Activated naive CD4-positive, alpha-beta T cell treated with anti-CD3 and anti-CD28 coated beads, Interleukin-2, amount 10 ng/mL, durations not matched to agents 7 days and 5 days (primary cell): ENCODE measurements at regions not wholly inside any gene's neighbourhood (a gene's known extent, or its start where the extent isn't known, plus 50 kb on each side); places are given as distances from the start of the nearest gene placed in this dataset.

ENCODE experiments used
- CTCF ChIA-PET: fragments of 350-600 bp; sonication (Branson Sonifier 250); formaldehyde crosslinking; loops from one replicate; lab custom pipeline; 2021; ENCODE audit warnings: antibody characterized with exemption; lab: Charles Lee
- DNase-seq: peaks from one replicate; pipeline ENCODE4 v3.0.0-alpha.2; 2020
- H3K27ac Mint-ChIP-seq: one replicate; pipeline ENCODE4 v1.8.0; 2021; ENCODE audit warnings: mild to moderate bottlenecking, moderate library complexity, mixed read lengths
- H3K27me3 Mint-ChIP-seq: one replicate; pipeline ENCODE4 v1.8.0; 2021; ENCODE audit warnings: mild to moderate bottlenecking, mixed read lengths
- H3K36me3 Mint-ChIP-seq: one replicate; pipeline ENCODE4 v1.8.0; 2021; ENCODE audit warnings: mixed read lengths
- H3K4me1 Mint-ChIP-seq: one replicate; pipeline ENCODE4 v1.8.0; 2021; ENCODE audit warnings: mixed read lengths
- H3K4me3 Mint-ChIP-seq: one replicate; pipeline ENCODE4 v1.8.0; 2021; ENCODE audit warnings: mild to moderate bottlenecking, moderate library complexity, mixed read lengths
- H3K9me3 Mint-ChIP-seq: one replicate; pipeline ENCODE4 v1.8.0; 2021; ENCODE audit warnings: mixed read lengths

DNA sequence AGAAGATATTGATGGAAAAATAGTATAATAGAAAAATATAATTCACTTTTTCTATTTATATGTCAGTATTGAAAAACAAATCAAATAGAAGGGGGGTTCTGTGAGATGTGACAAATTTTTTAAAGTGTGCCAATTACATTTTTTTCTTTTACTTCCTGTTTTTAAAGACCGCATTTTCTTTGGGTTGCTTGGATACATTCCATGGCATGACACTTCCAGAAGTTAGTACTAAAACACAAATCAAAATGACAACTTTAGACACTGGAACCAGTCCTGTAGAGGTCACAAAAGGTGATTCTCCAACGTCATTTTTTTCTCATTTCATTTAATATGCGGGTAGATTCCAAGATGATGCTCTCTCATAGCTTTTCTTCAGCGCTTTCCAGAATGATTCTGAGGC lies 116.2 kb upstream of the GNPDA2 start:
- H3K4me1 Mint-ChIP-seq, result no peaks in the 10 kb centered on the region
- DNase-seq, result no peak
- H3K36me3 Mint-ChIP-seq, result no peaks in the 10 kb centered on the region
- H3K27ac Mint-ChIP-seq, result no peak overlapping the region
- no peaks in the 10 kb centered on the region for H3K9me3 Mint-ChIP-seq
- H3K27me3 Mint-ChIP-seq, result no peaks in the 10 kb centered on the region
- no peak overlapping the region for H3K4me3 Mint-ChIP-seq
- CTCF ChIA-PET, result no interaction called here

DNA sequence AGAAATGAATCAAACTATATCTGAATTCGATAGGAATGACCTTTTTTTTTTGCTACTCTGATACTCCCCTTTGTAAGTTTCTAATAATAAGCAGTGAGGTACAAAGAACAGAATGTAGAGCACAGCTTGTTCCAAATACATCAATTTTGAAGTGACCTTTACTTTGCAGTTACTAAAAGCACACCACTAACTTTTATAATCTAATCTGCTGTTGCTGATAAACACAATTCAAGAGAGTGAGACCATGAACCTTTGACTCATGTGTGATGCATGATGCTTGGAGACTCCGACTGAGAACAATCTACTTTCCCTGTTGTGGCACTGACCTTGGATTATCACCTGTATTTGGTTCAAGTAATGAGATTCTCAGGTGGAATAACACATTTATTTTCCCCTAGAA lies 91.6 kb upstream of the GNPDA2 start:
- Mint-ChIP-seq H3K4me1 (no peaks in the 10 kb centered on the region), H3K9me3 (no peaks in the 10 kb centered on the region), H3K36me3 (no peaks in the 10 kb centered on the region), H3K27me3 (no peaks in the 10 kb centered on the region), H3K27ac (no peak overlapping the region), H3K4me3 (no peak overlapping the region)
- CTCF ChIA-PET, result no interaction called here
- no peak for DNase-seq

DNA sequence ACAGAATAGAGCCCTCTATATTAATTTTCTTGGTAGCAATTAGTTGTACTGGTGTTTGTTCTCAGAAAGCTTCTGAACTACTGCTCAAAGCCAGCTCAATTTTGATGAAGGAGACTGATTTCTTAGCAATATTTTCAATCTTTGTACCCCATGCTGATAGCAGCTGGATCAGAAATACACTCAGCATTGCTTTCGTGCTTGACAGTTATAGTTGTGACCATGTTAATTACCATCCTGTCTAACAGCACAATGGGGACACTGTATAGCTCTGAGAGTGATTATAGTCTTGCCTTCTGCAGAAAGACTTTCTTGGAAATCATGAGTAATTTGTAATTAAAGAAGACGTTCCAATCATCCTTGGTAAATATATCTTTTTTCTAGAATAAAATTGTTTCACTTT lies 79.7 kb upstream of the GNPDA2 start:
- H3K9me3 Mint-ChIP-seq, result no peaks in the 10 kb centered on the region
- no peak overlapping the region for H3K4me3 Mint-ChIP-seq
- no peak overlapping the region for H3K27ac Mint-ChIP-seq
- no peaks in the 10 kb centered on the region for H3K4me1 Mint-ChIP-seq
- H3K36me3 Mint-ChIP-seq, result no peaks in the 10 kb centered on the region
- H3K27me3 Mint-ChIP-seq, result no peaks in the 10 kb centered on the region
- DNase-seq, result no peak
- CTCF ChIA-PET, result no interaction called here

DNA sequence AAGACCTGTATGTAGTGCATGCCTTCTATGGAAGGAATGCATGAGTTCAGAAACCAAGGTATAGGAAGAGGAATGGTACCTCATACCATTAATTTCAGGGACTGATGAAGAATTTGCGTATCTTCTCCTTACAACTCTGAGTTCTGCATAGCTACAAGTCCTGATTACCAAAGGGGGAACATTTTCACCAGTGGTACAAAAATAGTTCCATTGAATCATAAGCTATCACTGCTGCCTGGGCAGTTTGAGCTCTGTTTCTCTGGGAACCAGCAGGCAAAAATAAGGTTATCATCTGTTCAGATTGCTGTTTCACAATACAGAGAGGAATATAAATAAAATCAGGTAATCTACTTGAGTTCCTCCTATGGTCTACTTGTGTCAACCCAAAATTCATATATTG lies 77.9 kb upstream of the GNPDA2 start:
- peaks cover under 1% of the 10 kb centered on the region for H3K27me3 Mint-ChIP-seq
- CTCF ChIA-PET, result no interaction called here
- H3K4me1 Mint-ChIP-seq, result no peaks in the 10 kb centered on the region
- H3K36me3 Mint-ChIP-seq, result no peaks in the 10 kb centered on the region
- peaks cover 3% of the 10 kb centered on the region for H3K9me3 Mint-ChIP-seq
- H3K27ac Mint-ChIP-seq, result no peak overlapping the region
- no peak for DNase-seq
- no peak overlapping the region for H3K4me3 Mint-ChIP-seq

DNA sequence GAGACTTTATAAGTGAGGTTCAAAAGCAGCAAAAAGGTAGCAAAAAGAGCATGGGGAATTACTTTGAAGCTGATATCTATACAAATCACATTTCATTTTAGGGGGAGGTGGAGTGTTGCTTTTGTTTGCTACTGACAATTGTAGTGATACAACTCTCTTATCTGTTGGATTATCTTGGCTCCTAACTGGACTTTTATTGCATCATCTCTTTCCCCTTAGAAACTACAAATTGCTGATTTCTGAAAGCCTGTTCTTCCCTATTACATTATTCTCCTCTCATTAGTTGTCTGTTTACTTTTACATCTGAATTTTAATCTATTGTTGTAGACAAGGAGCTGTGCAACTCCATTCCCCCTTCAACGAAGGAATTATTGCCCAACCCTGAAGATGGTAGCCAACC lies 75.0 kb upstream of the GNPDA2 start:
- peaks cover 18% of the 10 kb centered on the region for H3K9me3 Mint-ChIP-seq
- no peaks in the 10 kb centered on the region for H3K4me1 Mint-ChIP-seq
- CTCF ChIA-PET, result no interaction called here
- DNase-seq, result no peak
- peaks cover 3% of the 10 kb centered on the region for H3K27me3 Mint-ChIP-seq
- H3K27ac Mint-ChIP-seq, result no peak overlapping the region
- no peak overlapping the region for H3K4me3 Mint-ChIP-seq
- H3K36me3 Mint-ChIP-seq, result no peaks in the 10 kb centered on the region

DNA sequence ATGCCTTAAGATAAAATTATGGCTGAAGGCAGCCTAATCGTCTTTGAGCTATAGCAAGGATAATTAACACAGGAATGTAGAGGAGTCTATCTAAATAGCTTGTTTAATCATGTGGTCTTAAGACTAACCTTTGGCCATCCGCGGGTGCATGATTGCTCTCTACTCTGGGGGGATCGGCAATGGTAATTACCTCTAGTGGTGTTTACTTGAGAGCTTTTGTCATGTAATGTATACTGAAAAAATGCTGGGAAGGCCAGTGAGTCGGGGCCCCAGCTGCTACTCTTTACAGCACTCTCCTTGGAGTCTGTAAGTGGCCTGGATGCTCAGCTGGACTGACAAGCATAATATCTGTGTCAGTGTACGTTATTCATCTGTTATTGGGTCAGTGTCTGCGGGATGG lies 65.5 kb upstream of the GNPDA2 start:
- H3K4me3 Mint-ChIP-seq, result no peak overlapping the region
- no peaks in the 10 kb centered on the region for H3K36me3 Mint-ChIP-seq

DNA sequence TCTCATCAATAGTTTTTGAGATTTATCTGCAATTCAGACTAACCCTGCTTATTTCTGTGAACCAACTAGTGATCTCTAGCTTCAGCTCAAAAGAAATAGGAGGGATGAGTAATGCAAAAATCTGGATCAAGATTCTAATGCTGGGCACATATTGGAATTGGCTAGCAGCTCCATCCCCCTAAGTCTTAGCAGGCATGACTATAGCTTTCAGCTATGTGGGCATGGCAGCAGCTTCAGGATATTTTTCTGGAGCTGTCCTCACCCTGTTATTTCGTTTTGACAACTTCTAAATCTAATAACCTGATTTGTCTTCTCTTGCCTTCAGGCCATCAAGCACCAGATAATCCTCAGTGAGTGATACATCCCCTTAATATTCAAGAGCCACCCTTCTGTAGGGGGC lies 50.8 kb upstream of the GNPDA2 start:
- Mint-ChIP-seq H3K27ac (no peak overlapping the region), H3K4me3 (no peak overlapping the region), H3K4me1 (no peaks in the 10 kb centered on the region), H3K9me3 (peaks cover 4% of the 10 kb centered on the region), H3K36me3 (no peaks in the 10 kb centered on the region), H3K27me3 (no peaks in the 10 kb centered on the region)
- no peak for DNase-seq
- CTCF ChIA-PET, result no interaction called here

More for the DNA sequence above, 65.5 kb upstream of the GNPDA2 start:
- CTCF ChIA-PET, result no interaction called here
- DNase-seq, result no peak
- H3K27me3 Mint-ChIP-seq, result no peaks in the 10 kb centered on the region
- no peaks in the 10 kb centered on the region for H3K4me1 Mint-ChIP-seq
- no peaks in the 10 kb centered on the region for H3K9me3 Mint-ChIP-seq
- H3K27ac Mint-ChIP-seq, result no peak overlapping the region
